MM.1S (cell line): ENCODE measurements at regions not wholly inside any gene's neighbourhood (a gene's known extent, or its start where the extent isn't known, plus 50 kb on each side); places are given as distances from the start of the nearest gene placed in this dataset.

Experiments
- DNase-seq: peaks from one replicate; pipeline ENCODE4 v3.0.0-alpha.2; 2015
- H2AFZ ChIP-seq: fragments of 300-600 bp; sonication (generic); 2 replicates; pipeline ENCODE4 v1.6.0; 2016; ENCODE audit warnings: antibody characterized with exemption, low read length
- H3F3A ChIP-seq: fragments of 300-600 bp; sonication (generic); 2 replicates; pipeline ENCODE4 v1.6.1; 2016; ENCODE audit warnings: mild to moderate bottlenecking, antibody characterized with exemption, low read length, moderate library complexity, mixed read lengths; ENCODE audit not compliant: insufficient read depth
- H3K27ac ChIP-seq: fragments of 300-600 bp; sonication (generic); 2 replicates; pipeline ENCODE4 v1.5.1; 2016; ENCODE audit warnings: mild to moderate bottlenecking, low read length
- H3K27me3 ChIP-seq: fragments of 300-600 bp; sonication (generic); replicated peaks from 2 replicates; pipeline ENCODE4 v1.6.0; 2016; ENCODE audit warnings: low read length; ENCODE audit not compliant: insufficient read depth
- H3K36me3 ChIP-seq: fragments of 300-600 bp; sonication (generic); replicated peaks from 2 replicates; pipeline ENCODE4 v1.6.1; 2016; ENCODE audit warnings: mild to moderate bottlenecking, low read length, mixed read lengths; ENCODE audit not compliant: insufficient read depth
- H3K4me1 ChIP-seq: fragments of 300-600 bp; sonication (generic); 2 replicates; pipeline ENCODE4 v1.6.1; 2016; ENCODE audit warnings: low read length, mixed read lengths
- H3K4me2 ChIP-seq: fragments of 300-600 bp; sonication (generic); 2 replicates; pipeline ENCODE4 v1.6.0; 2016; ENCODE audit warnings: low read depth, low read length
- H3K4me3 ChIP-seq: fragments of 300-600 bp; sonication (generic); 2 replicates; pipeline ENCODE4 v1.5.1; 2016; ENCODE audit warnings: low read length, mixed read lengths
- H3K79me2 ChIP-seq: fragments of 300-600 bp; sonication (generic); 2 replicates; pipeline ENCODE4 v1.6.1; 2016; ENCODE audit warnings: mixed run types, low read length, mixed read lengths
- H3K9ac ChIP-seq: fragments of 300-600 bp; sonication (generic); 2 replicates; pipeline ENCODE4 v1.6.1; 2016; ENCODE audit warnings: low read length, mixed read lengths
- H3K9me2 ChIP-seq: fragments of 300-600 bp; sonication (generic); replicated peaks from 2 replicates; pipeline ENCODE4 v1.6.1; 2016; ENCODE audit warnings: mild to moderate bottlenecking, low read length, mixed read lengths; ENCODE audit not compliant: insufficient read depth
- H3K9me3 ChIP-seq: fragments of 300-600 bp; sonication (generic); replicated peaks from 2 replicates; pipeline ENCODE4 v1.6.1; 2016; ENCODE audit warnings: mild to moderate bottlenecking, low read length, mixed read lengths; ENCODE audit not compliant: insufficient read depth
- H4K20me1 ChIP-seq: fragments of 300-600 bp; sonication (generic); 2 replicates; pipeline ENCODE4 v1.6.1; 2016; ENCODE audit warnings: mild to moderate bottlenecking, low read length, moderate library complexity, mixed read lengths; ENCODE audit not compliant: insufficient read depth
- CTCF ChIP-seq: fragments of 300-600 bp; sonication (generic); IDR thresholded peaks from 2 replicates; pipeline ENCODE4 v1.5.1; 2016; ENCODE audit warnings: antibody characterized with exemption, low read length, mixed read lengths
- EZH2 ChIP-seq: fragments of 300-600 bp; sonication (generic); optimal IDR thresholded peaks from 2 replicates; pipeline ENCODE3; 2017; ENCODE audit warnings: low read depth, mild to moderate bottlenecking, antibody characterized with exemption, low read length, mixed read lengths
- EZH2phosphoT487 ChIP-seq: fragments of 300-600 bp; sonication (generic); IDR thresholded peaks from 2 replicates; pipeline ENCODE4 v1.6.1; 2018; ENCODE audit warnings: antibody characterized with exemption, low read length

GRCh38 chr20:56786503-56786902 is 157.4 kb downstream of the TFAP2C start:
- Histone ChIP-seq H3K79me2 (no peaks in the 10 kb centered on the region), H3K9ac (no peak overlapping the region), H3K36me3 (no peaks in the 10 kb centered on the region), H3K27ac (no peak overlapping the region), H3K4me1 (no peaks in the 10 kb centered on the region), H3K9me3 (no peaks in the 10 kb centered on the region), H2AFZ (no peak overlapping the region), H3K4me2 (no peak overlapping the region), H3K4me3 (no peak overlapping the region), H4K20me1 (no peaks in the 10 kb centered on the region), H3K9me2 (no peaks in the 10 kb centered on the region), H3F3A (no peaks in the 10 kb centered on the region), H3K27me3 (no peaks in the 10 kb centered on the region)
- DNase-seq, result no peak
- TF ChIP-seq CTCF (no peak), EZH2phosphoT487 (no peak), EZH2 (no peak)

- Histone ChIP-seq H3K36me3 (no peaks in the 10 kb centered on the region), H3K9ac (no peak overlapping the region), H3K9me3 (no peaks in the 10 kb centered on the region), H3K79me2 (no peaks in the 10 kb centered on the region), H4K20me1 (no peaks in the 10 kb centered on the region), H3K27me3 (no peaks in the 10 kb centered on the region), H3K9me2 (no peaks in the 10 kb centered on the region), H3K4me2 (no peak overlapping the region), H3F3A (no peaks in the 10 kb centered on the region), H3K27ac (no peak overlapping the region), H3K4me1 (no peaks in the 10 kb centered on the region), H2AFZ (no peak overlapping the region), H3K4me3 (no peak overlapping the region)
- TF ChIP-seq CTCF (no peak), EZH2phosphoT487 (no peak), EZH2 (no peak)
- DNase-seq, result no peak
These were observed 159.1 kb downstream of the TFAP2C start for GRCh38 chr20:56788041-56788670.

- no peaks in the 10 kb centered on the region for H3K4me1 ChIP-seq
- no peaks in the 10 kb centered on the region for H3K36me3 ChIP-seq
- no peaks in the 10 kb centered on the region for H3K79me2 ChIP-seq
- no peak overlapping the region for H3K9ac ChIP-seq
- no peaks in the 10 kb centered on the region for H3K9me3 ChIP-seq
- no peaks in the 10 kb centered on the region for H3F3A ChIP-seq
- no peak overlapping the region for H3K27ac ChIP-seq
- H3K4me2 ChIP-seq, result no peak overlapping the region
- H2AFZ ChIP-seq, result no peak overlapping the region
- H3K27me3 ChIP-seq, result no peaks in the 10 kb centered on the region
- no peak overlapping the region for H3K4me3 ChIP-seq
- no peak for DNase-seq
- no peaks in the 10 kb centered on the region for H4K20me1 ChIP-seq
- TF ChIP-seq EZH2phosphoT487, result no peak
- no peak for TF ChIP-seq CTCF
- TF ChIP-seq EZH2, result no peak
- no peaks in the 10 kb centered on the region for H3K9me2 ChIP-seq
These were observed 159.8 kb downstream of the TFAP2C start for GRCh38 chr20:56788671-56789610.
